H9 (cell line): ENCODE measurements at regions not wholly inside any gene's neighbourhood (a gene's known extent, or its start where the extent isn't known, plus 50 kb on each side); places are given as distances from the start of the nearest gene placed in this dataset.

Source experiments
- DNase-seq: peaks from one replicate; pipeline ENCODE4 v3.0.0-alpha.2; 2017
- H2AFZ ChIP-seq: one replicate; pipeline ENCODE4 v1.6.1; 2013; ENCODE audit warnings: mild to moderate bottlenecking, low read length, control low read depth, moderate library complexity
- H2AK5ac ChIP-seq: 2 replicates; pipeline ENCODE4 v1.6.1; 2013; ENCODE audit warnings: low read length, control low read depth, mixed read lengths; ENCODE audit not compliant: insufficient read length
- H2BK120ac ChIP-seq: one replicate; pipeline ENCODE4 v1.6.1; 2013; ENCODE audit warnings: low read depth, mild to moderate bottlenecking, low read length, control low read depth, inconsistent platforms; ENCODE audit not compliant: poor library complexity, severe bottlenecking
- H2BK12ac ChIP-seq: 2 replicates; pipeline ENCODE4 v1.6.1; 2013; ENCODE audit warnings: low read length, control low read depth, mixed read lengths, low read depth; ENCODE audit not compliant: insufficient read length
- H2BK15ac ChIP-seq: 2 replicates; pipeline ENCODE4 v1.6.1; 2013; ENCODE audit warnings: low read depth, low read length, control low read depth
- H2BK20ac ChIP-seq: one replicate; pipeline ENCODE4 v1.6.1; 2013; ENCODE audit warnings: low read depth, mild to moderate bottlenecking, low read length, control low read depth, inconsistent platforms; ENCODE audit not compliant: poor library complexity, severe bottlenecking
- H2BK5ac ChIP-seq: 2 replicates; pipeline ENCODE4 v1.6.1; 2013; ENCODE audit warnings: low read length, control low read depth, mixed read lengths; ENCODE audit not compliant: insufficient read length
- H3K14ac ChIP-seq: 2 replicates; pipeline ENCODE4 v1.6.1; 2013; ENCODE audit warnings: low read length, control low read depth; ENCODE audit not compliant: insufficient read depth
- H3K18ac ChIP-seq: 2 replicates; pipeline ENCODE4 v1.6.1; 2013; ENCODE audit warnings: low read depth, mild to moderate bottlenecking, mixed read lengths, low read length, control low read depth; ENCODE audit not compliant: insufficient read length
- H3K23ac ChIP-seq: 2 replicates; pipeline ENCODE4 v1.6.1; 2013; ENCODE audit warnings: low read length, control low read depth, mixed read lengths, low read depth; ENCODE audit not compliant: insufficient read length
- H3K23me2 ChIP-seq: 2 replicates; pipeline ENCODE4 v1.6.1; 2013; ENCODE audit warnings: low read depth, mild to moderate bottlenecking, mixed read lengths, low read length, control low read depth; ENCODE audit not compliant: insufficient read length, poor library complexity, severe bottlenecking
- H3K27ac ChIP-seq: 2 replicates; pipeline ENCODE4 v1.5.1; 2013; ENCODE audit warnings: low read length, control low read depth, mixed read lengths, low read depth; ENCODE audit not compliant: insufficient read length
- H3K27me3 ChIP-seq: 2 replicates; pipeline ENCODE4 v1.6.1; 2013; ENCODE audit warnings: low read length, control low read depth, inconsistent platforms; ENCODE audit not compliant: insufficient read depth
- H3K4ac ChIP-seq: 2 replicates; pipeline ENCODE4 v1.6.1; 2013; ENCODE audit warnings: low read depth, mild to moderate bottlenecking, control low read depth, inconsistent platforms, low read length, moderate library complexity
- H3K4me1 ChIP-seq: 2 replicates; pipeline ENCODE4 v1.6.1; 2013; ENCODE audit warnings: low read length, control low read depth, inconsistent platforms; ENCODE audit not compliant: insufficient read depth
- H3K4me2 ChIP-seq: 2 replicates; pipeline ENCODE4 v1.6.1; 2013; ENCODE audit warnings: low read length, control low read depth, mixed read lengths; ENCODE audit not compliant: insufficient read length, insufficient read depth
- H3K56ac ChIP-seq: 2 replicates; pipeline ENCODE4 v1.6.1; 2013; ENCODE audit warnings: low read depth, mild to moderate bottlenecking, mixed read lengths, low read length, control low read depth; ENCODE audit not compliant: insufficient read length
- H3K79me1 ChIP-seq: 2 replicates; pipeline ENCODE4 v1.6.1; 2013; ENCODE audit warnings: low read depth, mild to moderate bottlenecking, moderate library complexity, low read length, control low read depth, inconsistent platforms; ENCODE audit not compliant: insufficient read depth, poor library complexity, severe bottlenecking
- H3K79me2 ChIP-seq: 2 replicates; pipeline ENCODE4 v1.6.1; 2013; ENCODE audit warnings: low read length, control low read depth, inconsistent platforms; ENCODE audit not compliant: insufficient read depth
- H3K9ac ChIP-seq: 2 replicates; pipeline ENCODE4 v1.6.1; 2013; ENCODE audit warnings: low read length, control low read depth, mixed read lengths; ENCODE audit not compliant: insufficient read length; ENCODE audit errors: extremely low read depth
- H3K9me3 ChIP-seq: one replicate; pipeline ENCODE4 v1.6.1; 2013; ENCODE audit warnings: low read depth, low read length, inconsistent platforms; ENCODE audit not compliant: control insufficient read depth
- H3T11ph ChIP-seq: one replicate; pipeline ENCODE4 v1.6.1; 2013; ENCODE audit warnings: mild to moderate bottlenecking, low read length, control low read depth, inconsistent platforms
- H4K20me1 ChIP-seq: one replicate; pipeline ENCODE4 v1.6.1; 2013; ENCODE audit not compliant: control insufficient read depth, insufficient read length, insufficient read depth
- H4K5ac ChIP-seq: 2 replicates; pipeline ENCODE4 v1.6.1; 2013; ENCODE audit warnings: low read depth, mild to moderate bottlenecking, mixed read lengths, low read length, control low read depth; ENCODE audit not compliant: insufficient read length
- H4K8ac ChIP-seq: replicated peaks from 2 replicates; pipeline ENCODE4 v1.6.1; 2013; ENCODE audit warnings: low read length, control low read depth, mixed read lengths, low read depth; ENCODE audit not compliant: insufficient read length
- H4K91ac ChIP-seq: 2 replicates; pipeline ENCODE4 v1.6.1; 2013; ENCODE audit warnings: low read depth, mild to moderate bottlenecking, moderate library complexity, mixed read lengths, low read length, control low read depth; ENCODE audit not compliant: insufficient read length
- H3K27ac Mint-ChIP-seq, 3 experiments: 2 replicates in 2 of 3; 3 replicates in 1 of 3; pipeline ENCODE4 v1.8.0; 2020 to 2021; ENCODE audit warnings: mixed read lengths in 3 of 3, mild to moderate bottlenecking in 1 of 3, moderate library complexity in 1 of 3
- H3K27me3 Mint-ChIP-seq: 2 replicates; pipeline ENCODE4 v1.8.0; 2021; ENCODE audit warnings: low read depth, mild to moderate bottlenecking, moderate library complexity, mixed read lengths
- H3K36me3 Mint-ChIP-seq, 3 experiments: 2 replicates in 2 of 3; 3 replicates in 1 of 3; pipeline ENCODE4 v1.8.0; 2020 to 2021; ENCODE audit warnings: low read depth in 3 of 3, mixed read lengths in 3 of 3; ENCODE audit not compliant: insufficient read depth in 1 of 3
- H3K4me1 Mint-ChIP-seq, 2 experiments: 2 replicates each; pipeline ENCODE4 v1.8.0; 2020; ENCODE audit warnings: mixed read lengths in 2 of 2
- H3K4me3 Mint-ChIP-seq, 2 experiments: 2 replicates in 1 of 2; 3 replicates in 1 of 2; pipeline ENCODE4 v1.8.0; 2020 to 2021; ENCODE audit warnings: mild to moderate bottlenecking in 2 of 2, mixed read lengths in 2 of 2, moderate library complexity in 1 of 2
- H3K9me3 Mint-ChIP-seq, 2 experiments: 2 replicates in 1 of 2; 3 replicates in 1 of 2; pipeline ENCODE4 v1.8.0; 2020; ENCODE audit warnings: mild to moderate bottlenecking in 2 of 2, mixed read lengths in 2 of 2, moderate library complexity in 1 of 2
- WGBS: extraction: QIAGEN DNeasy Blood & Tissue Kit; methylation state at CpG from one replicate; pipeline ENCODE4 v1.1.7; 2013; ENCODE audit warnings: missing lambda C conversion rate, low lambda C conversion rate, mixed read lengths; ENCODE audit not compliant: insufficient read length; ENCODE audit errors: extremely low coverage; 5-methylcytosine and 5-hydroxymethylcytosine counted together
- TF ChIP-seq, protein P1 (sequence below): fragments of 200-600 bp; sonication (generic); conservative IDR thresholded peaks from 3 replicates; pipeline ENCODE4 v1.8.0; 2021; ENCODE audit warnings: antibody characterized with exemption, mild to moderate bottlenecking

DNA sequence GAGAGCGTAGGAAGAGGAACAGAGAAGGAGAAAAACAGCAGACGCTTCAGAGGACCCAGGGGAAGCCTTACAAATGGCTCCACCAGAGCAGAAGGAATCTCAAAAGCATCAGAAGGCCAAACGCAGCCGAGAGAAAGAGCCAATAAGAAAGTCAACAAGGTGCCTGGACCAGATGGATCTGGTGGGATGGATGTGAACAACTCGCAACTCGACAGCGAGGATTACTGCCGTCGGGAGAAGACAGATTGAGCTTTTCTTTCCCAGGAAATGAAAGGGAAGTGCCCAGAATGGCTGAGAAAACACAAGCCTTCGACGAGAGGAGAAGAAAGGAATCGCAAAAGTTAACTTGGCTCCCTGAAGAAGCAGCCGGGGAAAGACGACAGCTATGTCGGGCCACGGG is 132.8 kb upstream of the MGMT start:
- H2BK120ac ChIP-seq, result no peak overlapping the region
- H3K9me3 ChIP-seq, result no peaks in the 10 kb centered on the region
- WGBS, result no CpG with 5 or more reads among the region's 16 CpGs
- no peak overlapping the region for H2BK20ac ChIP-seq
- H3K79me1 ChIP-seq, result no peaks in the 10 kb centered on the region
- H3K9ac ChIP-seq, result no peak overlapping the region
- no peak overlapping the region for H3K23ac ChIP-seq
- H2BK15ac ChIP-seq, result no peak overlapping the region
- no peak overlapping the region for H3K4me2 ChIP-seq
- no peaks in the 10 kb centered on the region for H3K23me2 ChIP-seq
- H3K27me3 Mint-ChIP-seq, result no peaks in the 10 kb centered on the region
- no peak overlapping the region for H3K14ac ChIP-seq
- H3K27ac ChIP-seq, result no peak overlapping the region
- no peaks in the 10 kb centered on the region for H4K20me1 ChIP-seq
- no peak for DNase-seq
- H3K36me3 Mint-ChIP-seq, result no peaks in the 10 kb centered on the region
- peak overlapping the region; percentile 51 for H2AFZ ChIP-seq
- H2BK5ac ChIP-seq, result no peak overlapping the region
- TF ChIP-seq, protein P1, sequence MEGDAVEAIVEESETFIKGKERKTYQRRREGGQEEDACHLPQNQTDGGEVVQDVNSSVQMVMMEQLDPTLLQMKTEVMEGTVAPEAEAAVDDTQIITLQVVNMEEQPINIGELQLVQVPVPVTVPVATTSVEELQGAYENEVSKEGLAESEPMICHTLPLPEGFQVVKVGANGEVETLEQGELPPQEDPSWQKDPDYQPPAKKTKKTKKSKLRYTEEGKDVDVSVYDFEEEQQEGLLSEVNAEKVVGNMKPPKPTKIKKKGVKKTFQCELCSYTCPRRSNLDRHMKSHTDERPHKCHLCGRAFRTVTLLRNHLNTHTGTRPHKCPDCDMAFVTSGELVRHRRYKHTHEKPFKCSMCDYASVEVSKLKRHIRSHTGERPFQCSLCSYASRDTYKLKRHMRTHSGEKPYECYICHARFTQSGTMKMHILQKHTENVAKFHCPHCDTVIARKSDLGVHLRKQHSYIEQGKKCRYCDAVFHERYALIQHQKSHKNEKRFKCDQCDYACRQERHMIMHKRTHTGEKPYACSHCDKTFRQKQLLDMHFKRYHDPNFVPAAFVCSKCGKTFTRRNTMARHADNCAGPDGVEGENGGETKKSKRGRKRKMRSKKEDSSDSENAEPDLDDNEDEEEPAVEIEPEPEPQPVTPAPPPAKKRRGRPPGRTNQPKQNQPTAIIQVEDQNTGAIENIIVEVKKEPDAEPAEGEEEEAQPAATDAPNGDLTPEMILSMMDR, result no peak
- no peak overlapping the region for H3K4me3 Mint-ChIP-seq
- H3K27me3 ChIP-seq, result no peaks in the 10 kb centered on the region
- H2BK12ac ChIP-seq, result no peak overlapping the region
- H3T11ph ChIP-seq, result no peak overlapping the region
- H4K5ac ChIP-seq, result no peak overlapping the region
- peak overlapping the region in 1 of 3 experiments; percentile 8; a peak in 3 of 7 replicates for H3K27ac Mint-ChIP-seq
- H2AK5ac ChIP-seq, result no peak overlapping the region
- H4K8ac ChIP-seq, result no peak overlapping the region
- no peak overlapping the region for H4K91ac ChIP-seq
- no peak overlapping the region for H3K18ac ChIP-seq
- 0 out of 2 replicates have a peak, but pooled peaks cover 2% of the 10 kb centered on the region for H3K4me1 ChIP-seq
- no peaks in the 10 kb centered on the region for H3K79me2 ChIP-seq
- H3K4ac ChIP-seq, result no peak overlapping the region
- no peak overlapping the region for H3K56ac ChIP-seq
- no peaks in the 10 kb centered on the region for H3K9me3 Mint-ChIP-seq
- H3K4me1 Mint-ChIP-seq, result peaks cover 13 to 25% of the 10 kb centered on the region in 2 experiments
